ENCODE measurements at regions not wholly inside any gene's neighbourhood (a gene's known extent, or its start where the extent isn't known, plus 50 kb on each side); places are given as distances from the start of the nearest gene placed in this dataset.

GRCh38 chr2:207216457-207216856, 50.7 kb upstream of the KLF7 start:
- TF ChIP-seq POLR2AphosphoS5 (IDR thresholded peaks at IDR 0.05; ENCODE audit: low read depth) (no peak), CTCF (IDR thresholded peaks at IDR 0.05; ENCODE audit: insufficient read depth, low read length) (no peak), GABPA (IDR thresholded peaks at IDR 0.05; ENCODE audit: low read depth) (no peak)
- DNase-seq (ENCODE audit: low read depth in 1 of 2, low spot score in 1 of 2) = no peak
- Histone ChIP-seq H3K27ac (replicated peaks) (no peak overlapping the region), H3K4me3 (replicated peaks; ENCODE audit: insufficient read depth, low read length) (no peak overlapping the region), H3K27me3 (ENCODE audit: insufficient read depth, poor library complexity, severe bottlenecking) (no peaks in the 10 kb centered on the region)

GRCh38 chr2:207217442-207217841, 51.7 kb upstream of the KLF7 start:
- no peak for DNase-seq (ENCODE audit: low read depth in 1 of 2, low spot score in 1 of 2)
- no peaks in the 10 kb centered on the region for H3K27me3 ChIP-seq (ENCODE audit: insufficient read depth, poor library complexity, severe bottlenecking)
- H3K27ac ChIP-seq (replicated peaks) = no peak overlapping the region
- no peak overlapping the region for H3K4me3 ChIP-seq (replicated peaks; ENCODE audit: insufficient read depth, low read length)
- TF ChIP-seq GABPA (IDR thresholded peaks at IDR 0.05; ENCODE audit: low read depth) (no peak), SPI1 (IDR thresholded peaks at IDR 0.05; ENCODE audit: borderline replicate concordance, low read depth) (no peak), CTCF (IDR thresholded peaks at IDR 0.05; ENCODE audit: insufficient read depth, low read length) (no peak), POLR2AphosphoS5 (IDR thresholded peaks at IDR 0.05; ENCODE audit: low read depth) (no peak), REST (IDR thresholded peaks at IDR 0.05; ENCODE audit: insufficient replicate concordance, low read depth) (no peak)

- TF ChIP-seq CTCF (IDR thresholded peaks at IDR 0.05; ENCODE audit: insufficient read depth, low read length) (no peak), REST (IDR thresholded peaks at IDR 0.05; ENCODE audit: insufficient replicate concordance, low read depth) (no peak), GABPA (IDR thresholded peaks at IDR 0.05; ENCODE audit: low read depth) (no peak), SPI1 (IDR thresholded peaks at IDR 0.05; ENCODE audit: borderline replicate concordance, low read depth) (no peak), POLR2AphosphoS5 (IDR thresholded peaks at IDR 0.05; ENCODE audit: low read depth) (no peak)
- DNase-seq (ENCODE audit: low read depth in 1 of 2, low spot score in 1 of 2) = no peak
- no peak overlapping the region for H3K27ac ChIP-seq (replicated peaks)
- no peaks in the 10 kb centered on the region for H3K27me3 ChIP-seq (ENCODE audit: insufficient read depth, poor library complexity, severe bottlenecking)
- no peak overlapping the region for H3K4me3 ChIP-seq (replicated peaks; ENCODE audit: insufficient read depth, low read length)
These were observed 53.4 kb upstream of the KLF7 start for GRCh38 chr2:207219081-207219630.

Measured in HL-60 (cell line).